ENCODE measurements at regions not wholly inside any gene's neighbourhood (a gene's known extent, or its start where the extent isn't known, plus 50 kb on each side); places are given as distances from the start of the nearest gene placed in this dataset.

DNA sequence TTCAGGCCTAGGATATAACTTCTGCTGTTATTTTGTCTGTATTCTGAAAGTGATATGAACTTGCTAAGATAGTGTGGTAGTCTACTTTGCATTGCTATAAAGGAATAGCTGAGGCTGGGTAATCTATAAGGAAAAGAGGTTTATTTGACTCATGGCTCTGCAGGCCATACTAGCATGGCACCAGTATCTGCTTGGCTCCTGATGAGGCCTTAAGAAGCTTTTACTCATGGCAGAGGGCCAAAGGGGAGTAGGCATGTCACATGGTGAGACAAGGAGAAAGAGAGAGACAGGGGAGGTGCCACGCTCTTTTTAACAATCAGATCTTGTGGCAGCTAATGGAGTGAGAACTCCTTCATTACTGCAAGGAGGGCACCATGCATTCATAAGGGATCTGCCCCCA is 247.3 kb downstream of the GPAT3 start:
- CTCF ChIA-PET, result no interaction called here

DNA sequence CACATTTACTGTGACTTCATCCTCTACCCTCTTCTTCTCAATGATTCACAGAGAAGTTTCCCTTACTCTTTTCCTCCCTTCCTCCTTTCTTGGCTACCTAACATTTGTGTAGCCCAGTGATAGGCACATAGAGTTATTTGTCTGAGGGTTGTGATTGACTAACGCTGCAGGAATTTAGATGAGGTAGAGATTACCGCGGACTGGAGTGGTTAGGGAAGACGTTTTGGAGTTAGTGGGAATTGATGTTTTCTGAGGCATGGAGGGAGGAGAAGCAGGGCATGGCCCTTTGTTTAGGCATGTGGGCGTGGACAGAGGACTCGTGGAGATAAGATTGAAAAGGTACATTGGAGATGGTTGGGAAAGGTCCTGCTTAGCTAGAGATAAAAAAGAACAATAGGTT is 246.7 kb downstream of the GPAT3 start:
- ChIA-PET CTCF (no interaction called here), POLR2A (ENCODE audit: unreplicated experiment) (no interaction called here)
- Histone ChIP-seq H3K79me2 (ENCODE audit: low read depth) (no peaks in the 10 kb centered on the region), H3F3A (ENCODE audit: insufficient read depth, low read depth) (no peaks in the 10 kb centered on the region), H3K4me3 (no peak overlapping the region), H3K4me2 (no peak overlapping the region), H4K20me1 (ENCODE audit: insufficient read depth) (no peaks in the 10 kb centered on the region), H3K36me3 (ENCODE audit: low read depth) (no peaks in the 10 kb centered on the region), H3K27ac (no peak overlapping the region), H2AFZ (no peak overlapping the region), H3K9me2 (ENCODE audit: insufficient read depth) (no peaks in the 10 kb centered on the region), H3K9me3 (ENCODE audit: insufficient read depth, low read depth) (no peaks in the 10 kb centered on the region), H3K27me3 (ENCODE audit: insufficient read depth, low read depth) (no peaks in the 10 kb centered on the region), H3K4me1 (replicated peaks; ENCODE audit: insufficient read depth) (no peaks in the 10 kb centered on the region)
- DNase-seq, result no peak
- TF ChIP-seq EZH2 (IDR thresholded peaks at IDR 0.05; ENCODE audit: low read depth), result no peak
- TF ChIP-seq, protein P1, sequence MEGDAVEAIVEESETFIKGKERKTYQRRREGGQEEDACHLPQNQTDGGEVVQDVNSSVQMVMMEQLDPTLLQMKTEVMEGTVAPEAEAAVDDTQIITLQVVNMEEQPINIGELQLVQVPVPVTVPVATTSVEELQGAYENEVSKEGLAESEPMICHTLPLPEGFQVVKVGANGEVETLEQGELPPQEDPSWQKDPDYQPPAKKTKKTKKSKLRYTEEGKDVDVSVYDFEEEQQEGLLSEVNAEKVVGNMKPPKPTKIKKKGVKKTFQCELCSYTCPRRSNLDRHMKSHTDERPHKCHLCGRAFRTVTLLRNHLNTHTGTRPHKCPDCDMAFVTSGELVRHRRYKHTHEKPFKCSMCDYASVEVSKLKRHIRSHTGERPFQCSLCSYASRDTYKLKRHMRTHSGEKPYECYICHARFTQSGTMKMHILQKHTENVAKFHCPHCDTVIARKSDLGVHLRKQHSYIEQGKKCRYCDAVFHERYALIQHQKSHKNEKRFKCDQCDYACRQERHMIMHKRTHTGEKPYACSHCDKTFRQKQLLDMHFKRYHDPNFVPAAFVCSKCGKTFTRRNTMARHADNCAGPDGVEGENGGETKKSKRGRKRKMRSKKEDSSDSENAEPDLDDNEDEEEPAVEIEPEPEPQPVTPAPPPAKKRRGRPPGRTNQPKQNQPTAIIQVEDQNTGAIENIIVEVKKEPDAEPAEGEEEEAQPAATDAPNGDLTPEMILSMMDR (conservative IDR thresholded peaks at IDR 0.05), result no peak
- BruUV-seq (replicated peaks), result no TSS peak
- intact Hi-C loops (cut with micrococcal nuclease; ENCODE audit: unreplicated experiment), result no loop called here

More for the DNA sequence above, 247.3 kb downstream of the GPAT3 start:
- H3K36me3 ChIP-seq (ENCODE audit: low read depth), result no peaks in the 10 kb centered on the region
- H3K4me1 ChIP-seq (replicated peaks; ENCODE audit: insufficient read depth), result no peaks in the 10 kb centered on the region
- TF ChIP-seq EZH2 (IDR thresholded peaks at IDR 0.05; ENCODE audit: low read depth), result no peak
- TF ChIP-seq, protein P1 (conservative IDR thresholded peaks at IDR 0.05), result no peak
- H2AFZ ChIP-seq, result no peak overlapping the region
- no peaks in the 10 kb centered on the region for H3K9me2 ChIP-seq (ENCODE audit: insufficient read depth)
- H3F3A ChIP-seq (ENCODE audit: insufficient read depth, low read depth), result no peaks in the 10 kb centered on the region
- H4K20me1 ChIP-seq (ENCODE audit: insufficient read depth), result no peaks in the 10 kb centered on the region
- no peaks in the 10 kb centered on the region for H3K9me3 ChIP-seq (ENCODE audit: insufficient read depth, low read depth)
- no peaks in the 10 kb centered on the region for H3K79me2 ChIP-seq (ENCODE audit: low read depth)
- H3K27ac ChIP-seq, result no peak overlapping the region
- H3K27me3 ChIP-seq (ENCODE audit: insufficient read depth, low read depth), result no peaks in the 10 kb centered on the region
- DNase-seq, result no peak
- H3K4me3 ChIP-seq, result no peak overlapping the region
- POLR2A ChIA-PET (ENCODE audit: unreplicated experiment), result no interaction called here
- no TSS peak for BruUV-seq (replicated peaks)
- no peak overlapping the region for H3K4me2 ChIP-seq
- intact Hi-C loops (cut with micrococcal nuclease; ENCODE audit: unreplicated experiment), result no loop called here

DNA sequence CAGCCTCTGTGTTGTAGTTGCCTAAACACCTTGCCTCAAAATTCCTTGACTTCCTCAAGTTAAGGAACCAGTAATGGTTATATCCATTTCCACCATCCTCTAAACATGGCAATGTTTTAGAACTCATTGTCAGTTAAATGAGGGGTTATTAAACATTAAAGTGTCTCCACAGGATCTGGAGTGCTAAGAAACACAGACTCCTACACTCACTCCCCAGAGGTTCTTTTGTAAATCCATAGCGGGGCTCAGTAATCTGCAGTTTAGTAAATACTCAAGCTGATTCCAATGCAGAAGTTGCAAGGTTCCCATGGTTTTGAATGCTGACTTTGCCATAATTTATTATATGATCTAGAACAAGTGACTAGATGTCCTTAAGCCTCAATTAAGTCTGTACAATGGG is 245.5 kb downstream of the GPAT3 start:
- no peaks in the 10 kb centered on the region for H3K36me3 ChIP-seq (ENCODE audit: low read depth)
- CTCF ChIA-PET, result no interaction called here

More for the DNA sequence above, 245.5 kb downstream of the GPAT3 start:
- Histone ChIP-seq H2AFZ (no peak overlapping the region), H3K9me2 (ENCODE audit: insufficient read depth) (no peaks in the 10 kb centered on the region), H3K4me3 (no peak overlapping the region), H3K27me3 (ENCODE audit: insufficient read depth, low read depth) (no peaks in the 10 kb centered on the region), H3K79me2 (ENCODE audit: low read depth) (no peaks in the 10 kb centered on the region), H3K9me3 (ENCODE audit: insufficient read depth, low read depth) (no peaks in the 10 kb centered on the region), H3K4me1 (replicated peaks; ENCODE audit: insufficient read depth) (no peaks in the 10 kb centered on the region), H3F3A (ENCODE audit: insufficient read depth, low read depth) (no peaks in the 10 kb centered on the region), H4K20me1 (ENCODE audit: insufficient read depth) (no peaks in the 10 kb centered on the region), H3K27ac (no peak overlapping the region), H3K4me2 (no peak overlapping the region)
- intact Hi-C loops (cut with micrococcal nuclease; ENCODE audit: unreplicated experiment), result no loop called here
- DNase-seq, result no peak
- POLR2A ChIA-PET (ENCODE audit: unreplicated experiment), result no interaction called here
- BruUV-seq (replicated peaks), result no TSS peak
- TF ChIP-seq EZH2 (IDR thresholded peaks at IDR 0.05; ENCODE audit: low read depth), result no peak
- TF ChIP-seq, protein P1 (conservative IDR thresholded peaks at IDR 0.05), result no peak
